H1 (cell line): ENCODE measurements at regions not wholly inside any gene's neighbourhood (a gene's known extent, or its start where the extent isn't known, plus 50 kb on each side); places are given as distances from the start of the nearest gene placed in this dataset.

Experiments used
- NRF1 ChIP-seq: IDR thresholded peaks from 2 replicates; pipeline ENCODE4 v1.6.1; 2011; ENCODE audit warnings: mild to moderate bottlenecking, low read depth, low read length, improper control_type of control experiment
- POLR2AphosphoS5 ChIP-seq: IDR thresholded peaks from 2 replicates; pipeline ENCODE4 v1.6.1; 2011; ENCODE audit warnings: low read depth, low read length
- SIRT6 ChIP-seq: IDR thresholded peaks from one replicate; pipeline ENCODE4 v1.7.1; 2012; ENCODE audit warnings: low read length, inconsistent platforms

DNA sequence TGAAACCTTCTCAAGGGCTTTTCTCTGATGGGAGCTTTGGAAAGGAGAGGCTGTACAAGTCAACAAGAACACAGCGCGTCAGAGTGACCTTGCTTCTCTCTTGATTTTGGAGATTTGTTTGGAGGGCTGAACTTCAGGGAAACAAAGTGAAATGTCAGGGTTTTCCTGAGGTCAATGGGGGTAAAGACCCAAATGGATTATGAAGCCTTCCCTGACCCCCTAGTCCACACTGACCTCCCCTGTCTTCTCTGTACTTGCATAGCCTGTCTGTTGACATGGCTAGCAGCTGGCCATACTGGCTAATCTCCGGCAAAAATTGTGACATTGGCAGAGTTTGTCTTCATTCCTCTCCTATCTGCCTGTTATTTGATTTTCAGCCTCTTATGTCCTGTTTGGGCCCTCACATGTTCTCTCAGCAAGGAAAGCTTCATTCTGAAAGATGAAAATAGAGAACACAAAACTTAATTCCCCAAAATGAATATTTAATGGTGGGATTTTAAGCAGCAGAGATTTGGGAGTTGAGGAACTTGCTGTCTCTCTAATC is 149.3 kb upstream of the HAAO start (continued):
- no peak for TF ChIP-seq POLR2AphosphoS5
- no peak for TF ChIP-seq NRF1
- TF ChIP-seq SIRT6 = no peak
